KMS-11 (cell line): ENCODE measurements at regions not wholly inside any gene's neighbourhood (a gene's known extent, or its start where the extent isn't known, plus 50 kb on each side); places are given as distances from the start of the nearest gene placed in this dataset.

ENCODE experiments used
- H2AFZ ChIP-seq: fragments of 200-600 bp; sonication (generic); 2 replicates; pipeline ENCODE4 v1.6.1; 2016; ENCODE audit warnings: antibody characterized with exemption, mixed run types, low read depth
- H3K27ac ChIP-seq: fragments of 200-600 bp; sonication (generic); 2 replicates; pipeline ENCODE4 v1.6.1; 2016; ENCODE audit warnings: mild to moderate bottlenecking, mixed run types
- H3K27me3 ChIP-seq: fragments of 200-600 bp; sonication (generic); 2 replicates; pipeline ENCODE4 v1.6.1; 2017; ENCODE audit warnings: mild to moderate bottlenecking, low read depth, mixed run types, moderate library complexity; ENCODE audit not compliant: insufficient read depth
- H3K36me3 ChIP-seq: fragments of 200-600 bp; sonication (generic); 2 replicates; pipeline ENCODE4 v1.6.1; 2017; ENCODE audit warnings: mild to moderate bottlenecking, mixed run types; ENCODE audit not compliant: insufficient read depth
- H3K4me1 ChIP-seq: fragments of 200-600 bp; sonication (generic); 2 replicates; pipeline ENCODE4 v1.6.1; 2016; ENCODE audit warnings: mild to moderate bottlenecking, low read depth, mixed run types; ENCODE audit not compliant: poor library complexity, severe bottlenecking
- H3K4me2 ChIP-seq: fragments of 200-600 bp; sonication (generic); 2 replicates; pipeline ENCODE4 v1.7.0; 2016; ENCODE audit warnings: mild to moderate bottlenecking, mixed run types
- H3K4me3 ChIP-seq: fragments of 200-600 bp; sonication (generic); IDR thresholded peaks from 2 replicates; pipeline ENCODE4 v1.6.1; 2017; ENCODE audit warnings: low read depth, low read length, mixed read lengths; ENCODE audit not compliant: insufficient read depth
- H3K79me2 ChIP-seq: fragments of 200-600 bp; sonication (generic); 2 replicates; pipeline ENCODE4 v1.6.1; 2016; ENCODE audit warnings: low read depth, mixed run types; ENCODE audit not compliant: insufficient read depth
- H3K9ac ChIP-seq: fragments of 200-600 bp; sonication (generic); 2 replicates; pipeline ENCODE4 v1.6.1; 2016; ENCODE audit warnings: mild to moderate bottlenecking, mixed run types
- H4K20me1 ChIP-seq: fragments of 200-600 bp; sonication (generic); 2 replicates; pipeline ENCODE4 v1.6.1; 2016; ENCODE audit warnings: mild to moderate bottlenecking, mixed run types; ENCODE audit not compliant: insufficient read depth
- TF ChIP-seq, protein P1 (sequence below): fragments of 200-600 bp; sonication (generic); conservative IDR thresholded peaks from 2 replicates; pipeline ENCODE4 v1.6.1; 2017; ENCODE audit warnings: low read depth, mild to moderate bottlenecking, antibody characterized with exemption, low read length, moderate library complexity, mixed read lengths

DNA sequence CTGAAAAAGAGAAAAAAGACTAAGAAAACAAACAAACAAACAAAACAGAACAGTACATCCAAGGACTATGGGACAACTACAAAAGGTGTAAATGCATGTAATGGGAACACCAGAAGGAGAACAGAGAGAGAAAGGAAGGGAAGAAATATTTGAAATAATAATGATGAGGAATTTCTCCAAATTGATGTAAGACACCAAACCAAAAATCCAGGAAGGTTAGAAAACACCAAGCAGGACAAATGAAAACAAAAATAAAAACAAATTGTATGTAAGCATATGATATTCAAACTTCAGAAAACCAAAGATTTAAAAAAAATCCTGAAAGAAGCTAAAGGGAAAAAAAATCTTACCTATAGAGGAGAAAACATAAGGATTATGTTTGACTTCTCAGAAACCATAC lies 125.9 kb upstream of the ACTBL2 start:
- H3K9ac ChIP-seq = no peak overlapping the region
- no peaks in the 10 kb centered on the region for H3K27me3 ChIP-seq
- TF ChIP-seq, protein P1, sequence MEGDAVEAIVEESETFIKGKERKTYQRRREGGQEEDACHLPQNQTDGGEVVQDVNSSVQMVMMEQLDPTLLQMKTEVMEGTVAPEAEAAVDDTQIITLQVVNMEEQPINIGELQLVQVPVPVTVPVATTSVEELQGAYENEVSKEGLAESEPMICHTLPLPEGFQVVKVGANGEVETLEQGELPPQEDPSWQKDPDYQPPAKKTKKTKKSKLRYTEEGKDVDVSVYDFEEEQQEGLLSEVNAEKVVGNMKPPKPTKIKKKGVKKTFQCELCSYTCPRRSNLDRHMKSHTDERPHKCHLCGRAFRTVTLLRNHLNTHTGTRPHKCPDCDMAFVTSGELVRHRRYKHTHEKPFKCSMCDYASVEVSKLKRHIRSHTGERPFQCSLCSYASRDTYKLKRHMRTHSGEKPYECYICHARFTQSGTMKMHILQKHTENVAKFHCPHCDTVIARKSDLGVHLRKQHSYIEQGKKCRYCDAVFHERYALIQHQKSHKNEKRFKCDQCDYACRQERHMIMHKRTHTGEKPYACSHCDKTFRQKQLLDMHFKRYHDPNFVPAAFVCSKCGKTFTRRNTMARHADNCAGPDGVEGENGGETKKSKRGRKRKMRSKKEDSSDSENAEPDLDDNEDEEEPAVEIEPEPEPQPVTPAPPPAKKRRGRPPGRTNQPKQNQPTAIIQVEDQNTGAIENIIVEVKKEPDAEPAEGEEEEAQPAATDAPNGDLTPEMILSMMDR = no peak
- H2AFZ ChIP-seq = no peak overlapping the region
- H3K79me2 ChIP-seq = no peaks in the 10 kb centered on the region
- no peak overlapping the region for H3K27ac ChIP-seq
- no peaks in the 10 kb centered on the region for H3K4me1 ChIP-seq
- H3K36me3 ChIP-seq = no peaks in the 10 kb centered on the region
- no peak overlapping the region for H3K4me3 ChIP-seq
- H4K20me1 ChIP-seq = no peaks in the 10 kb centered on the region
- H3K4me2 ChIP-seq = no peak overlapping the region

DNA sequence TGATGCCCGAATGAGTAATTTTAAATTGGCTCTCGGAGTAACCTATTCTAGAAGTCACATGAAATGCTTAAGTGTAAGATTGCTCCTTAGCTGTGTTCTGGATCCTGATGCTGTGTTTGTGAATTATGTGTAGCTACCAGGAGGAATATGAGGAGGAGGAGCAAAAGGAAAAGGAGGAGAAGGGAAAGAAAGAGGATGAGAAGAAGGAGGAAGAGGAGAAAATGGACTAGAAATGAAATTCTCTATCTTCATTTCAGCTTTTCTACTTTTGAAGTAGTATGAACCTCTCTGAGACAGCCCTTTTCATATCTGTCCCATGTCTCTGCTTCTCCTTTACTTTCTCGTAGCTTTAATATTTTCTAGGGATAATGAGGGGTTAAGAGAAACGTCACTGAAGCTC lies 119.4 kb upstream of the ACTBL2 start:
- TF ChIP-seq, protein P1 = no peak
- Histone ChIP-seq H3K36me3 (no peaks in the 10 kb centered on the region), H3K27ac (no peak overlapping the region), H3K4me2 (no peak overlapping the region), H4K20me1 (no peaks in the 10 kb centered on the region), H2AFZ (no peak overlapping the region), H3K79me2 (no peaks in the 10 kb centered on the region), H3K27me3 (no peaks in the 10 kb centered on the region), H3K9ac (no peak overlapping the region), H3K4me3 (no peak overlapping the region), H3K4me1 (no peaks in the 10 kb centered on the region)

DNA sequence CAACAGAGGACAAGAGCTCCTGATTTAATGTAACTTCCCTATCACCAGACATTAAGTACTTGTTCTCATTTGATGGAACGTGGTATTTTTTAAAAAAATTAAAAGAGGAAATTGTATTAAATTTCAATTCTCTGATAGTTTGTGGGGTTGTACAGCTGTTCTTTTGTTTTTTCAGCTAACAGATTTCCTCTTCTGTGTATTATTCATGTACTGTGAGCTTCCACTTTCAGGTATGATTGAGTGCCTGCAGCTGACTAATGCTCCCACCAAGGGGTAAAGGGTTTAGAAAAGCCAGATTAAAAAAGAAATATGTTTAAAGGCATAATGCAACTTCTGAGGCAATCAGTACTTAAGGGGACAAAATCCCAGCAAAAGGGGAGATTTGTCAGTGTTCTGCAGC lies 117.7 kb upstream of the ACTBL2 start:
- Histone ChIP-seq H3K4me3 (no peak overlapping the region), H3K36me3 (no peaks in the 10 kb centered on the region), H2AFZ (no peak overlapping the region), H3K27ac (no peak overlapping the region), H3K4me2 (no peak overlapping the region), H3K9ac (no peak overlapping the region), H3K79me2 (no peaks in the 10 kb centered on the region), H3K27me3 (no peaks in the 10 kb centered on the region), H4K20me1 (no peaks in the 10 kb centered on the region), H3K4me1 (no peaks in the 10 kb centered on the region)
- TF ChIP-seq, protein P1 = no peak

DNA sequence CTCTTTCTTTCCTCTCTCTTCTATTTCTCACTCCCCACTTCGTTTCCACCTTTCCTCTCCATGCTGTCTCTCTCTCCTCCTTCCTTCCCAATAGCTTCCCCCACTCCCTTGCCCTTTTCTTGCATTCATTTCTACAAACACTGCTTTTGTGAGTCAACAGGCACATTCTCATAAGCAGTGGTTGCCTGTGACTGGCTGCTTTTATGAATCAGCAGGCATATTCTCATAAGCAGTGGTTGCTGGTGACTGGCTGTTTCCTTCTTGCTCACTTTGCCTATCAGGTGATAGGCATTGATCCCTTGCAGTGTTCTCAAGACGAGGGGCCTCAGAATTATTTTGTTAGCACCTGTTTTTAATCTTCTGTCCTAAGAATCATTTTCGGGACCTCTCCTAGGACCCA lies 116.1 kb upstream of the ACTBL2 start:
- no peaks in the 10 kb centered on the region for H3K36me3 ChIP-seq
- no peak overlapping the region for H3K27ac ChIP-seq
- H4K20me1 ChIP-seq = no peaks in the 10 kb centered on the region
- no peaks in the 10 kb centered on the region for H3K4me1 ChIP-seq
- H3K4me2 ChIP-seq = no peak overlapping the region
- no peaks in the 10 kb centered on the region for H3K79me2 ChIP-seq
- H3K27me3 ChIP-seq = no peaks in the 10 kb centered on the region
- no peak overlapping the region for H3K9ac ChIP-seq
- no peak overlapping the region for H3K4me3 ChIP-seq
- TF ChIP-seq, protein P1 = no peak
- H2AFZ ChIP-seq = no peak overlapping the region

DNA sequence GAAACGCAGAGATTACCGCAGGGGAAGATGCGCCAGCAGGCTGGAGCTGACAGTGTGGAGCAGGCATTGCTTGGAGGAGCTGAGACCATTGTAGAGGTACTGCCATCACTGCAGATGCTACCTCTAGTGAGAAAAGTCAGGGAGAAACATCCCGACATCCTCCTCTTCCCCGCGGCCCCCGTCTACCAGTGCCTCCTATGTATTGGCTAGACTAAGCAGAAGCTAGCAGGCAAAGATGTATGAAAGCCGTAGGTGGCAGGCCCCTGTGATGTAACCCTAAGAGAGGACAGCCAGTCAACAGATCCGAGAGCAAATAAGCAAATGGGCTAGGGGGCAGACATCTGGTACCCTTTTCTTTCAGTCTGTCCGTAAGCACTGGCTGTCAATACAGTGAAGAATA lies 115.5 kb upstream of the ACTBL2 start:
- TF ChIP-seq, protein P1 = no peak
- H3K9ac ChIP-seq = no peak overlapping the region
- H4K20me1 ChIP-seq = no peaks in the 10 kb centered on the region
- H3K36me3 ChIP-seq = no peaks in the 10 kb centered on the region
- no peaks in the 10 kb centered on the region for H3K27me3 ChIP-seq
- H3K27ac ChIP-seq = no peak overlapping the region
- no peak overlapping the region for H3K4me3 ChIP-seq
- H2AFZ ChIP-seq = no peak overlapping the region
- H3K4me2 ChIP-seq = no peak overlapping the region
- no peaks in the 10 kb centered on the region for H3K4me1 ChIP-seq
- no peaks in the 10 kb centered on the region for H3K79me2 ChIP-seq
